Adrenal gland (tissue), 5 donors: ENCODE measurements at regions not wholly inside any gene's neighbourhood (a gene's known extent, or its start where the extent isn't known, plus 50 kb on each side); places are given as distances from the start of the nearest gene placed in this dataset.
A peak's percentile ranks its signal among the peaks of the same experiment; 100 is the strongest.

Experiments
- CTCF ChIP-seq, 6 experiments: fragments of 450-650 bp in 4 of 6; fragments of 200-600 bp in 2 of 6; sonication (generic) in 1 of 6; IDR thresholded peaks; 1 replicate in 5 of 6; 2 replicates in 1 of 6; pipeline versions ENCODE4 v1.5.1 to v1.8.0; 2016 to 2021; ENCODE audit warnings: antibody characterized with exemption in 6 of 6, mild to moderate bottlenecking in 2 of 6, moderate library complexity in 1 of 6
- POLR2A ChIP-seq, 2 donors: fragments of 450-650 bp; IDR thresholded peaks; one replicate each; pipeline ENCODE4 v1.6.1; 2017; ENCODE audit warnings: antibody characterized with exemption in 2 of 2, mild to moderate bottlenecking in 2 of 2, moderate library complexity in 1 of 2
- donor health status: DM: no; HTN: no; CAD: no.

- TF ChIP-seq CTCF (IDR thresholded peaks at IDR 0.05): peak in 1 of 6 experiments; percentile 12
- no peak for TF ChIP-seq POLR2A (IDR thresholded peaks at IDR 0.05)
Observed at GRCh38 chr5:50320131-50320749, 120.8 kb downstream of the EMB start.
